GM13976 (cell line): ENCODE measurements at regions not wholly inside any gene's neighbourhood (a gene's known extent, or its start where the extent isn't known, plus 50 kb on each side); places are given as distances from the start of the nearest gene placed in this dataset.

Experiments
- DNase-seq: peaks from one replicate; pipeline ENCODE4 v3.0.0; 2012; ENCODE audit warnings: low spot score
- CTCF ChIP-seq: IDR thresholded peaks from 2 replicates; pipeline ENCODE4 v1.5.1; 2012; ENCODE audit warnings: borderline replicate concordance, mild to moderate bottlenecking; ENCODE audit not compliant: insufficient read depth; ENCODE audit errors: extremely low read depth, missing control alignments, control extremely low read depth
- in situ Hi-C: fragments of 300-500 bp; cut with MboI; formaldehyde crosslinking; loops from one replicate; pipeline ENCODE4 v1.12.0; 2022; ENCODE audit warnings: low sequenced_read_pairs, mixed read lengths, inconsistent platforms; ENCODE audit not compliant: unreplicated experiment

GRCh38 chr1:5495596-5496410, 496.4 kb downstream of the NPHP4 start:
- DNase-seq = no peak
- in situ Hi-C loops = no loop called here
- no peak for TF ChIP-seq CTCF

- DNase-seq = no peak
- no peak for TF ChIP-seq CTCF
- in situ Hi-C loops = no loop called here
Observed at GRCh38 chr1:5494518-5494917, 497.7 kb downstream of the NPHP4 start.

GRCh38 chr1:5493851-5494311, 498.3 kb downstream of the NPHP4 start:
- in situ Hi-C loops = no loop called here
- DNase-seq = no peak
- TF ChIP-seq CTCF = no peak

GRCh38 chr1:5493275-5493674, 498.9 kb downstream of the NPHP4 start:
- no peak for DNase-seq
- in situ Hi-C loops = no loop called here
- TF ChIP-seq CTCF = no peak

GRCh38 chr1:5492846-5493245, 499.4 kb downstream of the NPHP4 start:
- no peak for TF ChIP-seq CTCF
- in situ Hi-C loops = no loop called here
- DNase-seq = no peak

- in situ Hi-C loops = no loop called here
- TF ChIP-seq CTCF = no peak
- DNase-seq = no peak
Observed at GRCh38 chr1:5491207-5491904, 500.9 kb downstream of the NPHP4 start.

- DNase-seq = no peak
- in situ Hi-C loops = no loop called here
- no peak for TF ChIP-seq CTCF
Observed at GRCh38 chr1:5490635-5491034, 501.6 kb downstream of the NPHP4 start.
